ENCODE measurements at regions not wholly inside any gene's neighbourhood (a gene's known extent, or its start where the extent isn't known, plus 50 kb on each side); places are given as distances from the start of the nearest gene placed in this dataset.

- no peak for TF ChIP-seq CTCF (IDR thresholded peaks at IDR 0.05)
- no peak for TF ChIP-seq POLR2A (IDR thresholded peaks at IDR 0.05)
Measured at GRCh38 chr10:36808625-36809362, 316.6 kb upstream of the ANKRD30A start.
